ENCODE measurements at regions not wholly inside any gene's neighbourhood (a gene's known extent, or its start where the extent isn't known, plus 50 kb on each side); places are given as distances from the start of the nearest gene placed in this dataset.

DNA sequence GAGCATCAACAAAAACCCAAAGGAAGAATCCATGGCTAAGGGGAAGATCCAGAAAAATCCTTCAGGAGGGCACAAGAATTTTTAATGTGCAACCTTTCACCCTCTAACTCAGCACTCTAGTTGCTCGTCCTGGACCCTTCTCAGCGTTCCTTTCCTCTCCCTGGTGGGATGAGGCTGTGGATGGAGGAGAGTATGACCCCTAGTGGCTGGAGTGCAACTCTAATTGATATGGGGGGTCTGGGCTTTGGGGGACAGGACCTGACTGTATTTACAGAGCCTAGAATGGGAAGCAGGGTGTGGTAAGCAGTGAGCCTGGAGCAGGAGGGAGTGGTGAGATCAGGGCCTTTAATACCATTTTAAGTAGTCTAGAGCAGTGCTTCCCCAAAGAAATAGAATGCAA, 83.9 kb upstream of the CEP85L start:
- Mint-ChIP-seq H3K4me3 (ENCODE audit: unreplicated experiment) (no peak overlapping the region), H3K27me3 (ENCODE audit: low read depth, unreplicated experiment) (peaks cover 6% of the 10 kb centered on the region)
- DNase-seq (ENCODE audit: low read depth) = no peak

DNA sequence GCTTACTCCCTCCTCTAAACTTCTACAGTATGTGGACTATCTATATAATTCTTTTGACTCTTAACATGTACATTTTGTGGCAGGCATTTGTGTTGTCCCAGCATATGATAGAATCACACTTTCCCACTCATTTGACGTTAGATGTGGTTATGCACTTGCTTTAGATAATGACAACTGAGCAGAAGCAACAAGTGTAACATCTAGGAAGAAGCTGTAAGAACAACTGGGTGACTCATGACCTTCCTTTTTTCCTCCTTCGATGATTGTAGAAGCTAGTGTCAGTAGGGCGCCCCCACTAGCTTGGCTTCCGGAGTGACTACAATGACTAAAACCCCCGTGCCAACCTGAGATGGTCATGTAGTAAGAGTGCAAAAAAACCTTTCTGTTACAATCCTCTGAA, 74.6 kb upstream of the CEP85L start:
- Histone ChIP-seq H3K4me2 (ENCODE audit: low read length) (no peak overlapping the region), H3K4me1 (ENCODE audit: insufficient read depth, low read length) (peaks cover 4% of the 10 kb centered on the region), H3K79me2 (ENCODE audit: insufficient read depth, low read length) (no peaks in the 10 kb centered on the region), H2AFZ (ENCODE audit: low read depth, low read length) (no peak overlapping the region), H3K4me3 (ENCODE audit: insufficient read depth, low read depth, low read length) (no peak overlapping the region), H3K27me3 (ENCODE audit: insufficient read depth, low read length) (no peaks in the 10 kb centered on the region), H3K36me3 (ENCODE audit: insufficient read depth, low read length) (no peaks in the 10 kb centered on the region), H3K9me3 (ENCODE audit: insufficient read depth, low read depth, low read length) (no peaks in the 10 kb centered on the region), H4K20me1 (ENCODE audit: insufficient read depth, low read length) (no peaks in the 10 kb centered on the region), H3K27ac (ENCODE audit: low read depth, low read length) (no peak overlapping the region), H3K9ac (ENCODE audit: low read length) (no peak overlapping the region)
- no peak for DNase-seq (ENCODE audit: low read depth)
- Mint-ChIP-seq H3K27me3 (ENCODE audit: low read depth, unreplicated experiment) (peaks cover 2% of the 10 kb centered on the region), H3K9me3 (ENCODE audit: unreplicated experiment) (no peaks in the 10 kb centered on the region), H3K36me3 (ENCODE audit: low read depth, unreplicated experiment) (no peaks in the 10 kb centered on the region), H3K4me1 (ENCODE audit: low read depth, unreplicated experiment) (no peaks in the 10 kb centered on the region), H3K4me3 (ENCODE audit: unreplicated experiment) (no peak overlapping the region), H3K27ac (ENCODE audit: unreplicated experiment) (no peak overlapping the region)
- FAIRE-seq = no peak
- TF ChIP-seq EZH2 (IDR thresholded peaks at IDR 0.05; ENCODE audit: insufficient read depth, low read length) = no peak
- TF ChIP-seq, protein P1, sequence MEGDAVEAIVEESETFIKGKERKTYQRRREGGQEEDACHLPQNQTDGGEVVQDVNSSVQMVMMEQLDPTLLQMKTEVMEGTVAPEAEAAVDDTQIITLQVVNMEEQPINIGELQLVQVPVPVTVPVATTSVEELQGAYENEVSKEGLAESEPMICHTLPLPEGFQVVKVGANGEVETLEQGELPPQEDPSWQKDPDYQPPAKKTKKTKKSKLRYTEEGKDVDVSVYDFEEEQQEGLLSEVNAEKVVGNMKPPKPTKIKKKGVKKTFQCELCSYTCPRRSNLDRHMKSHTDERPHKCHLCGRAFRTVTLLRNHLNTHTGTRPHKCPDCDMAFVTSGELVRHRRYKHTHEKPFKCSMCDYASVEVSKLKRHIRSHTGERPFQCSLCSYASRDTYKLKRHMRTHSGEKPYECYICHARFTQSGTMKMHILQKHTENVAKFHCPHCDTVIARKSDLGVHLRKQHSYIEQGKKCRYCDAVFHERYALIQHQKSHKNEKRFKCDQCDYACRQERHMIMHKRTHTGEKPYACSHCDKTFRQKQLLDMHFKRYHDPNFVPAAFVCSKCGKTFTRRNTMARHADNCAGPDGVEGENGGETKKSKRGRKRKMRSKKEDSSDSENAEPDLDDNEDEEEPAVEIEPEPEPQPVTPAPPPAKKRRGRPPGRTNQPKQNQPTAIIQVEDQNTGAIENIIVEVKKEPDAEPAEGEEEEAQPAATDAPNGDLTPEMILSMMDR (IDR thresholded peaks at IDR 0.05; ENCODE audit: insufficient read depth, low read depth, low read length) = no peak

More for the DNA sequence above, 83.9 kb upstream of the CEP85L start:
- Histone ChIP-seq H3K36me3 (ENCODE audit: insufficient read depth, low read length) (no peaks in the 10 kb centered on the region), H3K4me1 (ENCODE audit: insufficient read depth, low read length) (no peaks in the 10 kb centered on the region), H3K79me2 (ENCODE audit: insufficient read depth, low read length) (no peaks in the 10 kb centered on the region), H3K4me3 (ENCODE audit: insufficient read depth, low read depth, low read length) (no peak overlapping the region), H3K9me3 (ENCODE audit: insufficient read depth, low read depth, low read length) (no peaks in the 10 kb centered on the region), H3K27ac (ENCODE audit: low read depth, low read length) (no peak overlapping the region), H3K27me3 (ENCODE audit: insufficient read depth, low read length) (no peaks in the 10 kb centered on the region), H3K9ac (ENCODE audit: low read length) (no peak overlapping the region), H3K4me2 (ENCODE audit: low read length) (no peak overlapping the region), H2AFZ (ENCODE audit: low read depth, low read length) (no peak overlapping the region), H4K20me1 (ENCODE audit: insufficient read depth, low read length) (no peaks in the 10 kb centered on the region)
- no peak overlapping the region for H3K27ac Mint-ChIP-seq (ENCODE audit: unreplicated experiment)
- H3K4me1 Mint-ChIP-seq (ENCODE audit: low read depth, unreplicated experiment) = no peaks in the 10 kb centered on the region
- no peak for TF ChIP-seq EZH2 (IDR thresholded peaks at IDR 0.05; ENCODE audit: insufficient read depth, low read length)
- TF ChIP-seq, protein P1 (IDR thresholded peaks at IDR 0.05; ENCODE audit: insufficient read depth, low read depth, low read length) = peak; percentile 30
- no peak for FAIRE-seq
- H3K9me3 Mint-ChIP-seq (ENCODE audit: unreplicated experiment) = no peaks in the 10 kb centered on the region
- no peaks in the 10 kb centered on the region for H3K36me3 Mint-ChIP-seq (ENCODE audit: low read depth, unreplicated experiment)

DNA sequence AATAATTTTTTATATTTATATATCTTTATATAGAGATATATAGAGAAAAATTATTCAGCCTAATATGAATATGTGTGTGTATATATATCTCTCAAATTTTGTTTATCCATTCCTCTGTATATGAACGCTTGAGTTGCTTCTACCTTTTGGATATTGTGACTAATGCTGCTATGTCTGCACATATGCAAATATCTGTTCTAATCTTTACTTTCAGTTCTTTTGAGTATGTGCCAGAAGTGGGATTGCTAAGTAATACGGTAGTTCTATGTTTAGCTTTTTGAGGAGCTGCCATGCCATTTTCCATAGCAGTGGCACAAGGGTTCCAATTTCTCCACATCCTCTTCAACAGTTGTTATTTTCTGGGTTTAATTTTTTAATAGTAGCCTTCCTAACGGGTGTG, 72.8 kb upstream of the CEP85L start:
- H3K4me1 ChIP-seq (ENCODE audit: insufficient read depth, low read length) = peaks cover 8% of the 10 kb centered on the region
- Mint-ChIP-seq H3K4me1 (ENCODE audit: low read depth, unreplicated experiment) (no peaks in the 10 kb centered on the region), H3K9me3 (ENCODE audit: unreplicated experiment) (no peaks in the 10 kb centered on the region), H3K36me3 (ENCODE audit: low read depth, unreplicated experiment) (no peaks in the 10 kb centered on the region), H3K27me3 (ENCODE audit: low read depth, unreplicated experiment) (peaks cover 3% of the 10 kb centered on the region), H3K4me3 (ENCODE audit: unreplicated experiment) (no peak overlapping the region), H3K27ac (ENCODE audit: unreplicated experiment) (no peak overlapping the region)
- DNase-seq (ENCODE audit: low read depth) = peak; percentile 60
- H3K36me3 ChIP-seq (ENCODE audit: insufficient read depth, low read length) = no peaks in the 10 kb centered on the region
- TF ChIP-seq EZH2 (IDR thresholded peaks at IDR 0.05; ENCODE audit: insufficient read depth, low read length) = no peak
- TF ChIP-seq, protein P1 (IDR thresholded peaks at IDR 0.05; ENCODE audit: insufficient read depth, low read depth, low read length) = no peak
- no peaks in the 10 kb centered on the region for H3K27me3 ChIP-seq (ENCODE audit: insufficient read depth, low read length)
- no peaks in the 10 kb centered on the region for H3K79me2 ChIP-seq (ENCODE audit: insufficient read depth, low read length)
- no peaks in the 10 kb centered on the region for H3K9me3 ChIP-seq (ENCODE audit: insufficient read depth, low read depth, low read length)
- H3K27ac ChIP-seq (ENCODE audit: low read depth, low read length) = no peak overlapping the region
- H3K9ac ChIP-seq (ENCODE audit: low read length) = no peak overlapping the region
- FAIRE-seq = no peak
- no peak overlapping the region for H2AFZ ChIP-seq (ENCODE audit: low read depth, low read length)
- no peak overlapping the region for H3K4me3 ChIP-seq (ENCODE audit: insufficient read depth, low read depth, low read length)
- H4K20me1 ChIP-seq (ENCODE audit: insufficient read depth, low read length) = no peaks in the 10 kb centered on the region
- no peak overlapping the region for H3K4me2 ChIP-seq (ENCODE audit: low read length)
